Lower leg skin (tissue), 3 donors: ENCODE measurements at regions not wholly inside any gene's neighbourhood (a gene's known extent, or its start where the extent isn't known, plus 50 kb on each side); places are given as distances from the start of the nearest gene placed in this dataset.

ENCODE experiments used
- POLR2A ChIP-seq, 2 donors: fragments of 450-650 bp; IDR thresholded peaks; one replicate each; pipeline ENCODE4 v1.6.1; 2016 to 2017; ENCODE audit warnings: antibody characterized with exemption in 2 of 2, mild to moderate bottlenecking in 1 of 2, moderate library complexity in 1 of 2
- TF ChIP-seq, protein P1 (sequence below), 3 donors: fragments of 450-650 bp; IDR thresholded peaks; one replicate each; pipeline ENCODE4 v1.5.1; 2016; ENCODE audit warnings: antibody characterized with exemption in 3 of 3, mild to moderate bottlenecking in 3 of 3, moderate library complexity in 2 of 3

DNA sequence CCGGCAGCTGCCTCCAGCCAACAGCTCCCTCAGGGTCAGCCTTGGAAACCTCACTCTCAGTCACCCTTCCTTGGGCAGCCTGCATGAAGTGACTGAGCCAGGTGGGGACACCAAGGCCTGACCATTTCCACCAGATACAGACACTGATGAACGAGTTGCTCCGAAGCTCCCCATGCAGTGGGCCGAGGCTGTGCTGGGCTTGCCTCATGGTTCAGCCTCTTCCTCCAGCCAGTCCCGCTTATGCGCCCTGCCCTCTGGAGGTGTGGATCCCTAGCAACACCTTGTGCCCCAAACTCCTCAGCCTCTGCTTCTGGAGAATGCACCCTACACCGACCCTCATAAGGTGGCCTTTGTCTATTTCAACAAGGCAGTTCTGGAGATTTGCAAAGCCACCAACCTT lies 236.0 kb downstream of the RRAGC start:
- TF ChIP-seq, protein P1, sequence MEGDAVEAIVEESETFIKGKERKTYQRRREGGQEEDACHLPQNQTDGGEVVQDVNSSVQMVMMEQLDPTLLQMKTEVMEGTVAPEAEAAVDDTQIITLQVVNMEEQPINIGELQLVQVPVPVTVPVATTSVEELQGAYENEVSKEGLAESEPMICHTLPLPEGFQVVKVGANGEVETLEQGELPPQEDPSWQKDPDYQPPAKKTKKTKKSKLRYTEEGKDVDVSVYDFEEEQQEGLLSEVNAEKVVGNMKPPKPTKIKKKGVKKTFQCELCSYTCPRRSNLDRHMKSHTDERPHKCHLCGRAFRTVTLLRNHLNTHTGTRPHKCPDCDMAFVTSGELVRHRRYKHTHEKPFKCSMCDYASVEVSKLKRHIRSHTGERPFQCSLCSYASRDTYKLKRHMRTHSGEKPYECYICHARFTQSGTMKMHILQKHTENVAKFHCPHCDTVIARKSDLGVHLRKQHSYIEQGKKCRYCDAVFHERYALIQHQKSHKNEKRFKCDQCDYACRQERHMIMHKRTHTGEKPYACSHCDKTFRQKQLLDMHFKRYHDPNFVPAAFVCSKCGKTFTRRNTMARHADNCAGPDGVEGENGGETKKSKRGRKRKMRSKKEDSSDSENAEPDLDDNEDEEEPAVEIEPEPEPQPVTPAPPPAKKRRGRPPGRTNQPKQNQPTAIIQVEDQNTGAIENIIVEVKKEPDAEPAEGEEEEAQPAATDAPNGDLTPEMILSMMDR (IDR thresholded peaks at IDR 0.05), result no peak
- no peak for TF ChIP-seq POLR2A (IDR thresholded peaks at IDR 0.05)
